Memory B cell (primary cell): ENCODE measurements at regions not wholly inside any gene's neighbourhood (a gene's known extent, or its start where the extent isn't known, plus 50 kb on each side); places are given as distances from the start of the nearest gene placed in this dataset.
"Not testable (repeated sequence)": the region's sequence is repeated elsewhere in the genome, so short reads cannot be mapped to it uniquely, and the experiment has no call there.

Experiments used
- ATAC-seq: fragments of 150-1000 bp; cut with Tn5 transposase; 2 replicates; pipeline ENCODE4 v1.10.0; 2021; ENCODE audit warnings: low read depth, mild to moderate bottlenecking, moderate library complexity
- DNase-seq, 2 donors: peaks; one replicate each; pipeline ENCODE4 v3.0.0; 2022; ENCODE audit warnings: low spot score in 2 of 2
- H3K27ac Mint-ChIP-seq: one replicate; pipeline ENCODE4 v1.8.0; 2022; ENCODE audit warnings: mild to moderate bottlenecking, moderate library complexity, mixed read lengths
- H3K27me3 Mint-ChIP-seq: one replicate; pipeline ENCODE4 v1.8.0; 2022; ENCODE audit warnings: mixed read lengths
- H3K36me3 Mint-ChIP-seq: one replicate; pipeline ENCODE4 v1.8.0; 2022; ENCODE audit warnings: mild to moderate bottlenecking, mixed read lengths
- H3K4me1 Mint-ChIP-seq: one replicate; pipeline ENCODE4 v1.8.0; 2022; ENCODE audit warnings: mixed read lengths
- H3K4me3 Mint-ChIP-seq: one replicate; pipeline ENCODE4 v1.8.0; 2022; ENCODE audit warnings: mild to moderate bottlenecking, moderate library complexity, mixed read lengths
- H3K9me3 Mint-ChIP-seq: one replicate; pipeline ENCODE4 v1.8.0; 2022; ENCODE audit warnings: mixed read lengths

- ATAC-seq (no peak), DNase-seq (no peak)
- no peak overlapping the region for H3K27ac Mint-ChIP-seq
- H3K27me3 Mint-ChIP-seq: peaks cover 8% of the 10 kb centered on the region
- no peaks in the 10 kb centered on the region for H3K36me3 Mint-ChIP-seq
- H3K4me3 Mint-ChIP-seq: no peak overlapping the region
- no peaks in the 10 kb centered on the region for H3K9me3 Mint-ChIP-seq
- no peaks in the 10 kb centered on the region for H3K4me1 Mint-ChIP-seq
Measured at GRCh38 chr15:100772478-100772877, 107.2 kb upstream of the ALDH1A3 start.

GRCh38 chr15:100772892-100773520, 106.6 kb upstream of the ALDH1A3 start:
- Mint-ChIP-seq H3K27me3 (peaks cover 8% of the 10 kb centered on the region), H3K4me1 (no peaks in the 10 kb centered on the region), H3K27ac (no peak overlapping the region), H3K4me3 (no peak overlapping the region), H3K9me3 (no peaks in the 10 kb centered on the region), H3K36me3 (no peaks in the 10 kb centered on the region)
- no peak for DNase-seq
- no peak for ATAC-seq

DNA sequence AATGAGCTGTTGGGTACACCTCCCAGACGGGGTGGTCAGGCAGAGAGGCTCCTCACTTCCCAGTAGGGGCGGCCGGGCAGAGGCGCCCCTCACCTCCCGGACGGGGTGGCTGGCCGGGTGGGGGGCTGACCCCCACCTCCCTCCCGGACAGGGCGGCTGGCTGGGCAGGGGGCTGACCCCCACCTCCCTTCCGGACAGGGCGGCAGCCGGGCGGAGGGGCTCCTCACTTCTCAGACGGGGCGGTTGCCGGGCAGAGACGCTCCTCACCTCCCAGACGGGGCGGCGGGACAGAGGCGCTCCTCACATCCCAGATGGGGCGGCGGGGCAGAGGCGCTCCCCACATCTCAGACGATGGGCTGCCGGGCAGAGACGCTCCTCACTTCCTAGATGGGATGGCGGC, 105.6 kb upstream of the ALDH1A3 start:
- H3K27me3 Mint-ChIP-seq, H3K36me3 Mint-ChIP-seq, H3K9me3 Mint-ChIP-seq, H3K27ac Mint-ChIP-seq, H3K4me3 Mint-ChIP-seq, DNase-seq, H3K4me1 Mint-ChIP-seq, ATAC-seq: not testable (repeated sequence)

- H3K27ac Mint-ChIP-seq: no peak overlapping the region
- no peaks in the 10 kb centered on the region for H3K9me3 Mint-ChIP-seq
- peaks cover 7% of the 10 kb centered on the region for H3K27me3 Mint-ChIP-seq
- no peaks in the 10 kb centered on the region for H3K4me1 Mint-ChIP-seq
- DNase-seq (no peak), ATAC-seq (no peak)
- H3K4me3 Mint-ChIP-seq: no peak overlapping the region
- H3K36me3 Mint-ChIP-seq: no peaks in the 10 kb centered on the region
Measured at GRCh38 chr15:100775581-100776185, 103.9 kb upstream of the ALDH1A3 start.

GRCh38 chr15:100777821-100778220, 101.8 kb upstream of the ALDH1A3 start:
- no peak overlapping the region for H3K27ac Mint-ChIP-seq
- H3K9me3 Mint-ChIP-seq: no peaks in the 10 kb centered on the region
- no peak for DNase-seq
- H3K27me3 Mint-ChIP-seq: peaks cover 3% of the 10 kb centered on the region
- H3K4me3 Mint-ChIP-seq: no peak overlapping the region
- H3K4me1 Mint-ChIP-seq: no peaks in the 10 kb centered on the region
- ATAC-seq: no peak
- no peaks in the 10 kb centered on the region for H3K36me3 Mint-ChIP-seq

DNA sequence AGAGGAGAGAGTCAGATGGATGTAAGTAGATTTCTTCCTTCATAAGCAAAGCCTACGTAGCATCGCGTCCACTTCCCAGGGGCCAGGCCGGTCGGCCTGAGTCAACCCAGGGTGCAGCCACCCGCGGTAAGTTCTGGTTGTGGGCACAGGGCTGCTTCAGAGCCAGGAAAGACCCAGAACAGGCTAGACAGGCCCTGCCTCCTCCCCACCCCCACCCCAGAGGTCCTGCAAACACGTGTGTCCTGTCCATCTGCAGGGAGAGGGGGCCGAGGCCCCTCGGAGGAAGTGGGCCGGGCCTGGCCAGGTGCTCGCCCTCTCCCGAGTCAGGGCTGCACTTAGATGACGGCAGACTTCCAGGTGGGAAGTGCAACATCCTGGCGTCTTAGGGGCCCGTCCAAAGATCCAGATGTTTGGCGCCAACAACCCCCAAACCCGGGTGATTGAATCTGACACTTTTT, 100.8 kb upstream of the ALDH1A3 start:
- no peak overlapping the region for H3K27ac Mint-ChIP-seq
- DNase-seq (no peak), ATAC-seq (no peak)
- no peaks in the 10 kb centered on the region for H3K36me3 Mint-ChIP-seq
- no peaks in the 10 kb centered on the region for H3K4me1 Mint-ChIP-seq
- H3K9me3 Mint-ChIP-seq: no peaks in the 10 kb centered on the region
- H3K27me3 Mint-ChIP-seq: peaks cover 3% of the 10 kb centered on the region
- no peak overlapping the region for H3K4me3 Mint-ChIP-seq

DNA sequence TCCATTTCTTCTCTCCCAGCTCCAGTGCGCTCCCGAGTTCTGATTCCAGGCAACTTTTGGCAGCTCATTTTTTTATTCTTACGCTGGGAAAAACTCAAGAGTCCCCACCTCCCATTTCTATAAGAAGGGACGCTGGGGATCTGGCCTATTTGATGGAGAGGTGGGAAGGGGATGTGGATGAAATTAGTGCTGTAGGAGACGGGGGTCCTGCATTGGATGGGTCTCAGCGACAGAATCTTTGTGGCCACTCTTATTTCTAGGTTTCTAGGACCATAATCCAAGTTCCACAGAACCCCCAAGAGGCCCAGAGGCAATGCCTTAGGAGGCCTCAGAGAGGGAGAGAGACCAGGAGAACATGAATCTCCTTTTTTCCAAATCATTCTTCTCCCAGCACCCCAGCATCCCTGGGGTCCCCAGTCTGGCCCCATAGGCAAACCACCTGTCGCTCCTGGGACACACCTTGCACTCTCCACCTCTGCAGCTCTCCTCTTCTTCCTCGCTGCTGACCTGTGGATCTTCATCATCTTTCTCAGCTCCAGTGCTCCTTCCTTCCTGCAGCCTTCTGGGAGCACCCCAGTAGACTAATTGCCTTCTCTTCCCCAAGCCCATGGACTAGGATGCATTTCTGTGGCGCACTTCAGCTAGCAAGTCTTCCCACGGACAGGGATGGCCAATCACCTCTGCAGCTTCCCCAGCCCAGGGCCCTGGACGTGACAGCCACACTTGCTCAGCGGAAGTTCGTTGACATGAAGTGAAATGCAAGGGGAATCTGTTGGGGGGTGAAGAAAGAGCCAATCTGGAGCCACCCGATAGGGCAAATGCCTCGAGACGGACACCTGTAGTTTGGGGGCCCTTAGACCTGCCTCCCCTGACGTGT, 100.1 kb upstream of the ALDH1A3 start:
- peaks cover 5% of the 10 kb centered on the region for H3K27me3 Mint-ChIP-seq

DNA sequence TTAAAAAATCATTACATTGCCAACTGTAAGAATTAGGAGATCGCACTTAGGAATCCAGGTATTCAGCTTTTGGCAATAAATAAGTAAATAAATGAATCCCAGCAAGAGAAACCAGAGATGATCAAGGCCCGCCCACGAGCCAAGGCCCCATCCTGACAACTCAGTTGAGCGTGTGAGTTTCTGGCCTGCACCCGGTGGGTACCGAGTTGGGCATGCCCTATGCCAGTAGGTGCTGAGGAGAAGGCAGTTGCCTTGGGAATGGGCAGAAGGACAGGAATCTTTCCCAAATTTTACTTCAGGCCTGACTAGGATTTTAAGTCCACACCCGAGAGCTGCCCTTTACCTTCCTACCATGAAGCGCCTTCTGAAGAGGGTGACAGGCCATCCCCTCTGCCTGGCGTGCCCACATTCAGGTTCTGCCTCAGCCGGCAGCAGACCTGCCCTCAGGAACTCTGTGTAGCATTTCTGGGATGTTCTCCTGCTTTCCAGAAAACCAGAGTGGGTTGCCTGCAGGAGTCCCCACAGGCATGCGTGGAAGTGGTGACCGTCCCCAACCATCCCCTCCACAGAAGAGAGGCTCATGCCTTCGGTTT, 99.3 kb upstream of the ALDH1A3 start:
- DNase-seq: peak in 1 of 2 donors; percentile 2
- H3K27me3 Mint-ChIP-seq: peaks cover 5% of the 10 kb centered on the region
- H3K4me1 Mint-ChIP-seq: no peaks in the 10 kb centered on the region
- no peaks in the 10 kb centered on the region for H3K36me3 Mint-ChIP-seq
- no peaks in the 10 kb centered on the region for H3K9me3 Mint-ChIP-seq
- no peak overlapping the region for H3K4me3 Mint-ChIP-seq
- no peak overlapping the region for H3K27ac Mint-ChIP-seq
- ATAC-seq: no peak

More for the DNA sequence above, 100.1 kb upstream of the ALDH1A3 start:
- Mint-ChIP-seq H3K36me3 (no peaks in the 10 kb centered on the region), H3K4me1 (no peaks in the 10 kb centered on the region), H3K4me3 (no peak overlapping the region), H3K9me3 (no peaks in the 10 kb centered on the region), H3K27ac (no peak overlapping the region)
- DNase-seq: peak in 1 of 2 donors; percentile 8
- no peak for ATAC-seq

DNA sequence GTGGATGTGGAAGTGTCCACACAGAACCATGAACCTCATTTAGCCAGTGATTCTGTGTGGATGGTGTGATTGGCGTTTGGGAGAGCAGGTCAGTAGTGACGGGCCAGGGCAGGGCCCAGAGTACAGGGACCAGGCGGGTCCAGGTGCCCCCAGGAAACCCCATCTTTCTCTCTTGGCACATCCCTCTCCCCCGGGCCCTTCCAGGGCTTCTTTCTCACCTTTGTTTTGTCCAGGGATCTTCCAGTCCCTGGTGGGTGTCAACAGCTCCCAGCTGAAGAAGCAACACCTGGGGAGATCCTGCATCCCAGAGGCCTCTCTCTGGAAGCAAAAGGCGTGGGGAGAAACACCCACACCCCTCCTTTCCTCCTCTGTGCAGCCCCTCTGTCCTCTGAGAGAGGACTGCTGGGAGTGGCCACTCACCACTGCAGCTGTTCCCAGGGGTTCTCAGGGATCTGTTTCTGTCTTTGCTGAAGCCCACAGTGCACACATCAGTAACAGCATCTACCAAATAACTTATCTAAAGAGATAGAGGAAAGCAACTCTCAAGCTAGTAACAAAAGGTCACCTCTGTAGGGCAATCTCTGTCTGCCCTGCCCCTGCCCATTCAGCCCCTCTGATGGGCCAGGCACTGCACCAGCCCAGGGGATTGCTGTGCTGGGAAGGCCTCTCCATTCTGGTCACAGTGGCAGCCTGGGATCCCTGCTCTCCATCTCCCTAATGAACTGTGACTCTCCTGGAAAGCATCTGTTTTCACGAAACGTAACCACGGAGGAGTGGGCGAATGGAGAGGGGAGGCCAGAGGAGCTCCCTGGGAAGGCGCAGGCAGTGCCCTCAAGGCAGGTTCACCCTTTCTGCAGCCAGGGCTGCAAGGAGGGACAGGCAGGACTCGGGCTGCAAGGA, 98.3 kb upstream of the ALDH1A3 start:
- ATAC-seq (no peak), DNase-seq (no peak)
- Mint-ChIP-seq H3K27me3 (peaks cover 3% of the 10 kb centered on the region), H3K27ac (no peak overlapping the region), H3K9me3 (no peaks in the 10 kb centered on the region), H3K36me3 (no peaks in the 10 kb centered on the region), H3K4me1 (no peaks in the 10 kb centered on the region), H3K4me3 (no peak overlapping the region)

GRCh38 chr15:100781961-100782530, 97.6 kb upstream of the ALDH1A3 start:
- Mint-ChIP-seq H3K36me3 (no peaks in the 10 kb centered on the region), H3K9me3 (no peaks in the 10 kb centered on the region), H3K4me3 (no peak overlapping the region), H3K27me3 (peaks cover 3% of the 10 kb centered on the region), H3K4me1 (no peaks in the 10 kb centered on the region), H3K27ac (no peak overlapping the region)
- ATAC-seq: no peak
- no peak for DNase-seq

- H3K9me3 Mint-ChIP-seq: no peaks in the 10 kb centered on the region
Measured at GRCh38 chr15:100783291-100783690, 96.3 kb upstream of the ALDH1A3 start.

DNA sequence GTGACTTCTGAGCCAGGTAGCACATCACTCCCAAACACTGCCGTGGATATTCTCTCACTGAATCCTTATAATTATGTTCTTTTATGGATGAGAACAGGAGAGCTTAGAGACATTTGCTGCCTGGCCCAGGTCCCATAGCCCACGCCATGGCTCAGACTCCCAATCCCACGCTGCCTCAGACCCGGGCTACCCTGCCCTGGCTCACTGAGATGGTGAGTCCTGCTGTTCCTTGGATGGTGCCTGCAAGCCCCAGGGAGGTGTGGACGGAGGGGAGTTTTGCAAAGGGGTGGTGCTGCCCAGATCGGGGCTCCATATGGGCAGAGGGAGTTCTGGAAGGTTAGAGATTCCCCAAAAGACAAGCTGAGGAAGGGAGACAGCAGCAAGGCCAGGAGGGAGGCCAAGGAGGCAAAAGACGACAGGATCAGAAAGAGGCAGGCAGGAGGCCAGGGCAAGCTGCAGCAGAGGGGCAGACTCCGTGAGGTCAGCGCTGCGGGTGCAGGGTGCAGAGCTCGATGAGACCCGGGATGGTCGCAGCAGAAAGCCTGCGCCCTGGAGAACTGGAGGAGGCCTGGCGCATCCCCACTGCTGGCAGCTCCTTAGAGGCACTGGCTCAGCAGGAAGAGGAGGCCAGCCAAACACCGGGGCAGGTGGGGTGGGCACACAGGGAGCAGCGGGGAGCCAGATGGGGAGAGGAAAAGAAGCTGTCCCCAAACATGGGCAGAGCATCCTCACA, 95.7 kb upstream of the ALDH1A3 start:
- no peaks in the 10 kb centered on the region for H3K4me1 Mint-ChIP-seq
- H3K27me3 Mint-ChIP-seq: peaks cover 3% of the 10 kb centered on the region
- no peaks in the 10 kb centered on the region for H3K36me3 Mint-ChIP-seq
- H3K27ac Mint-ChIP-seq: no peak overlapping the region
- DNase-seq (no peak), ATAC-seq (no peak)
- no peaks in the 10 kb centered on the region for H3K9me3 Mint-ChIP-seq
- no peak overlapping the region for H3K4me3 Mint-ChIP-seq

More at GRCh38 chr15:100783291-100783690, 96.3 kb upstream of the ALDH1A3 start:
- H3K4me3 Mint-ChIP-seq: no peak overlapping the region
- no peak overlapping the region for H3K27ac Mint-ChIP-seq
- ATAC-seq: no peak
- H3K36me3 Mint-ChIP-seq: no peaks in the 10 kb centered on the region
- no peak for DNase-seq
- H3K27me3 Mint-ChIP-seq: peaks cover 3% of the 10 kb centered on the region
- H3K4me1 Mint-ChIP-seq: no peaks in the 10 kb centered on the region
